IMR-90 (cell line): ENCODE measurements at regions not wholly inside any gene's neighbourhood (a gene's known extent, or its start where the extent isn't known, plus 50 kb on each side); places are given as distances from the start of the nearest gene placed in this dataset.

Source experiments
- ATAC-seq: fragments of 200-7000 bp; cut with Tn5 transposase; 2 replicates; pipeline ENCODE4 v1.9.1; 2020; ENCODE audit warnings: low read depth, mild to moderate bottlenecking, moderate library complexity
- BruUV-seq: library from RNA; stranded (reverse); fragments of 400-500 nt; replicated peaks from 2 replicates; lab custom pipeline; 2021; lab: Mats Ljungman, UMichigan
- CTCF ChIA-PET: fragments of 300-600 bp; formaldehyde crosslinking; extraction: SDS; loops from one replicate; lab custom pipeline; 2021; ENCODE audit warnings: antibody characterized with exemption; lab: Yijun Ruan, JAX
- POLR2A ChIA-PET: fragments of 300-600 bp; sonication (Branson Sonifier 250); formaldehyde crosslinking; loops from one replicate; lab custom pipeline; 2022; ENCODE audit warnings: antibody characterized with exemption; ENCODE audit not compliant: unreplicated experiment; lab: Charles Lee
- DNase-seq: peaks from one replicate; pipeline ENCODE4 v3.0.0; 2013
- H2AFZ ChIP-seq: replicated peaks from 2 replicates; pipeline ENCODE3; 2013; ENCODE audit warnings: low read length, mild to moderate bottlenecking; ENCODE audit not compliant: poor library complexity
- H2AK5ac ChIP-seq: 2 replicates; pipeline ENCODE4 v1.6.1; 2013; ENCODE audit warnings: low read depth, low read length, inconsistent platforms
- H2AK9ac ChIP-seq: replicated peaks from 2 replicates; pipeline ENCODE3; 2013; ENCODE audit warnings: mild to moderate bottlenecking, low read depth, low read length, moderate library complexity; ENCODE audit not compliant: poor library complexity
- H2BK120ac ChIP-seq: 2 replicates; pipeline ENCODE4 v1.6.1; 2013; ENCODE audit warnings: low read depth, low read length, inconsistent platforms
- H2BK15ac ChIP-seq: 3 replicates; pipeline ENCODE4 v1.6.1; 2013; ENCODE audit warnings: low read depth, low read length, inconsistent platforms
- H2BK20ac ChIP-seq: 2 replicates; pipeline ENCODE4 v1.6.1; 2013; ENCODE audit warnings: low read depth, mild to moderate bottlenecking, inconsistent platforms, low read length, moderate library complexity
- H2BK5ac ChIP-seq: 2 replicates; pipeline ENCODE4 v1.6.1; 2013; ENCODE audit warnings: mild to moderate bottlenecking, low read depth, low read length, inconsistent platforms; ENCODE audit not compliant: poor library complexity, severe bottlenecking
- H3K14ac ChIP-seq: replicated peaks from 2 replicates; pipeline ENCODE4 v1.6.1; 2013; ENCODE audit warnings: low read depth, low read length, inconsistent platforms
- H3K18ac ChIP-seq: 2 replicates; pipeline ENCODE4 v1.6.1; 2013; ENCODE audit warnings: low read depth, low read length, control low read depth
- H3K23ac ChIP-seq: 2 replicates; pipeline ENCODE4 v1.6.1; 2013; ENCODE audit warnings: low read depth, low read length, inconsistent platforms
- H3K27ac ChIP-seq: 2 replicates; pipeline ENCODE4 v1.5.1; 2013; ENCODE audit warnings: mild to moderate bottlenecking, control low read depth, low read length; ENCODE audit not compliant: insufficient read depth
- H3K27me3 ChIP-seq: 2 replicates; pipeline ENCODE4 v1.6.1; 2013; ENCODE audit warnings: low read length; ENCODE audit not compliant: control insufficient read depth, insufficient read depth
- H3K36me3 ChIP-seq: 2 replicates; pipeline ENCODE4 v1.6.1; 2013; ENCODE audit warnings: low read length, mixed read lengths; ENCODE audit not compliant: control insufficient read depth, insufficient read depth
- H3K4ac ChIP-seq: 2 replicates; pipeline ENCODE4 v1.6.1; 2013; ENCODE audit warnings: low read depth, low read length, inconsistent platforms
- H3K4me1 ChIP-seq: 2 replicates; pipeline ENCODE4 v1.6.1; 2013; ENCODE audit warnings: low read length, mixed read lengths; ENCODE audit not compliant: control insufficient read depth, insufficient read depth
- H3K4me2 ChIP-seq: 2 replicates; pipeline ENCODE4 v1.6.1; 2013; ENCODE audit warnings: low read depth, mild to moderate bottlenecking, control low read depth, low read length, moderate library complexity
- H3K4me3 ChIP-seq: 2 replicates; pipeline ENCODE4 v1.5.1; 2013; ENCODE audit warnings: low read depth, mild to moderate bottlenecking, control low read depth, low read length, moderate library complexity; ENCODE audit not compliant: insufficient read depth
- H3K56ac ChIP-seq: 2 replicates; pipeline ENCODE4 v1.6.1; 2013; ENCODE audit warnings: low read length, inconsistent platforms; ENCODE audit not compliant: insufficient read depth; ENCODE audit errors: extremely low read depth
- H3K79me1 ChIP-seq, 2 experiments: 2 replicates each; pipeline ENCODE4 v1.6.1; 2013; ENCODE audit warnings: low read length in 2 of 2, inconsistent platforms in 1 of 2, low read depth in 1 of 2
- H3K9ac ChIP-seq: 2 replicates; pipeline ENCODE4 v1.6.1; 2013; ENCODE audit warnings: low read depth, low read length, control low read depth
- H3K9me1 ChIP-seq: 2 replicates; pipeline ENCODE4 v1.6.1; 2013; ENCODE audit warnings: low read length, inconsistent platforms; ENCODE audit not compliant: insufficient read depth
- H3K9me3 ChIP-seq: 2 replicates; pipeline ENCODE4 v1.6.1; 2013; ENCODE audit warnings: low read length; ENCODE audit not compliant: control insufficient read depth, insufficient read depth
- H4K20me1 ChIP-seq: 2 replicates; pipeline ENCODE4 v1.6.1; 2013; ENCODE audit warnings: low read length, inconsistent platforms; ENCODE audit not compliant: insufficient read depth
- H4K5ac ChIP-seq: 2 replicates; pipeline ENCODE4 v1.6.1; 2013; ENCODE audit warnings: mild to moderate bottlenecking, low read depth, low read length, control low read depth
- H4K8ac ChIP-seq, 2 experiments: 2 replicates each; pipeline ENCODE4 v1.6.1; 2013; ENCODE audit warnings: low read depth in 2 of 2, low read length in 2 of 2, control low read depth in 1 of 2, inconsistent platforms in 1 of 2
- H4K91ac ChIP-seq: 2 replicates; pipeline ENCODE4 v1.6.1; 2013; ENCODE audit warnings: low read depth, low read length, inconsistent platforms; ENCODE audit not compliant: insufficient read depth
- CHD1 ChIP-seq: IDR thresholded peaks from 2 replicates; pipeline ENCODE4 v1.6.1; 2012; ENCODE audit warnings: low read depth, low read length, improper control_type of control experiment
- MAFK ChIP-seq: IDR thresholded peaks from 2 replicates; pipeline ENCODE4 v1.6.1; 2012; ENCODE audit warnings: low read depth, low read length, improper control_type of control experiment
- SMC3 ChIP-seq: fragments of 150-350 bp; IDR thresholded peaks from 2 replicates; pipeline ENCODE4 v1.6.1; 2016; ENCODE audit warnings: low read depth, mild to moderate bottlenecking, antibody characterized with exemption, low read length, moderate library complexity
- WGBS, 2 experiments: methylation state at CpG; one replicate each; pipeline versions ENCODE4 v1.1.5 to v1.1.7; 2013; ENCODE audit warnings: missing lambda C conversion rate in 2 of 2; ENCODE audit not compliant: insufficient read length in 1 of 2; ENCODE audit errors: extremely low coverage in 2 of 2; 5-methylcytosine and 5-hydroxymethylcytosine counted together
- dilution Hi-C: fragments of 300-500 bp; cut with HindIII; formaldehyde crosslinking; loops from one replicate; pipeline ENCODE4 v1.14.3; 2018; ENCODE audit warnings: low sequenced_read_pairs; ENCODE audit not compliant: unreplicated experiment
- in situ Hi-C: fragments of 300-500 bp; cut with MboI; formaldehyde crosslinking; loops from 3 replicates; pipeline ENCODE4 v1.14.3; 2019; ENCODE audit warnings: low sequenced_read_pairs, inconsistent platforms, mixed read lengths
- intact Hi-C: fragments of 100-400 bp; cut with micrococcal nuclease; formaldehyde crosslinking; loops from 2 replicates; pipeline ENCODE4 v1.10.0; 2022

GRCh38 chr6:137401088-137401487 lies 93.1 kb downstream of the OLIG3 start:
- Histone ChIP-seq H3K4me3 (no peak overlapping the region), H3K27me3 (no peaks in the 10 kb centered on the region), H4K20me1 (no peaks in the 10 kb centered on the region), H2BK20ac (no peak overlapping the region), H2AK5ac (no peak overlapping the region), H3K18ac (no peak overlapping the region), H3K4me2 (no peak overlapping the region), H3K56ac (no peak overlapping the region), H3K36me3 (no peaks in the 10 kb centered on the region), H3K9me1 (no peaks in the 10 kb centered on the region), H2AK9ac (no peak overlapping the region), H3K4ac (no peak overlapping the region), H4K8ac (no peak overlapping the region), H3K14ac (no peak overlapping the region), H3K23ac (no peak overlapping the region), H3K79me1 (no peaks in the 10 kb centered on the region), H4K5ac (no peak overlapping the region), H3K9ac (no peak overlapping the region), H2BK5ac (no peak overlapping the region), H2BK15ac (no peak overlapping the region), H3K27ac (no peak overlapping the region), H3K4me1 (no peaks in the 10 kb centered on the region), H4K91ac (no peak overlapping the region), H3K9me3 (no peaks in the 10 kb centered on the region), H2AFZ (no peak overlapping the region), H2BK120ac (no peak overlapping the region)
- in situ Hi-C loops (no loop called here), dilution Hi-C loops (no loop called here), intact Hi-C loops (no loop called here)
- ATAC-seq = no peak
- POLR2A ChIA-PET = no interaction called here
- no peak for DNase-seq
- TF ChIP-seq MAFK (no peak), SMC3 (no peak), CHD1 (no peak)
- CTCF ChIA-PET = no interaction called here
- WGBS, 2 experiments = no CpG with 5 or more reads among the region's 4 CpGs
- no TSS peak for BruUV-seq
